GM10248 (cell line): ENCODE measurements at regions not wholly inside any gene's neighbourhood (a gene's known extent, or its start where the extent isn't known, plus 50 kb on each side); places are given as distances from the start of the nearest gene placed in this dataset.

ENCODE experiments used
- CTCF ChIA-PET: fragments of 300-600 bp; sonication (Branson Sonifier 250); formaldehyde crosslinking; extraction: SDS; loops from one replicate; lab custom pipeline; 2021; ENCODE audit warnings: antibody characterized with exemption; lab: Yijun Ruan, JAX
- POLR2A ChIA-PET: fragments of 350-650 bp; sonication (Branson Sonifier 250); formaldehyde crosslinking; extraction: SDS; loops from one replicate; lab custom pipeline; 2020; ENCODE audit warnings: antibody characterized with exemption; lab: Yijun Ruan, JAX
- DNase-seq: peaks from one replicate; pipeline ENCODE4 v3.0.0; 2012; ENCODE audit errors: extremely low spot score
- TF ChIP-seq, protein P1 (sequence below): IDR thresholded peaks from 2 replicates; pipeline ENCODE4 v1.5.1; 2012; ENCODE audit warnings: mild to moderate bottlenecking, low read depth; ENCODE audit errors: extremely low read depth, missing control alignments, control extremely low read depth

- TF ChIP-seq, protein P1, sequence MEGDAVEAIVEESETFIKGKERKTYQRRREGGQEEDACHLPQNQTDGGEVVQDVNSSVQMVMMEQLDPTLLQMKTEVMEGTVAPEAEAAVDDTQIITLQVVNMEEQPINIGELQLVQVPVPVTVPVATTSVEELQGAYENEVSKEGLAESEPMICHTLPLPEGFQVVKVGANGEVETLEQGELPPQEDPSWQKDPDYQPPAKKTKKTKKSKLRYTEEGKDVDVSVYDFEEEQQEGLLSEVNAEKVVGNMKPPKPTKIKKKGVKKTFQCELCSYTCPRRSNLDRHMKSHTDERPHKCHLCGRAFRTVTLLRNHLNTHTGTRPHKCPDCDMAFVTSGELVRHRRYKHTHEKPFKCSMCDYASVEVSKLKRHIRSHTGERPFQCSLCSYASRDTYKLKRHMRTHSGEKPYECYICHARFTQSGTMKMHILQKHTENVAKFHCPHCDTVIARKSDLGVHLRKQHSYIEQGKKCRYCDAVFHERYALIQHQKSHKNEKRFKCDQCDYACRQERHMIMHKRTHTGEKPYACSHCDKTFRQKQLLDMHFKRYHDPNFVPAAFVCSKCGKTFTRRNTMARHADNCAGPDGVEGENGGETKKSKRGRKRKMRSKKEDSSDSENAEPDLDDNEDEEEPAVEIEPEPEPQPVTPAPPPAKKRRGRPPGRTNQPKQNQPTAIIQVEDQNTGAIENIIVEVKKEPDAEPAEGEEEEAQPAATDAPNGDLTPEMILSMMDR: no peak
- DNase-seq: no peak
- ChIA-PET POLR2A (no interaction called here), CTCF (no interaction called here)
These were observed 318.1 kb upstream of the GOT2 start for GRCh38 chr16:59052231-59052630.

DNA sequence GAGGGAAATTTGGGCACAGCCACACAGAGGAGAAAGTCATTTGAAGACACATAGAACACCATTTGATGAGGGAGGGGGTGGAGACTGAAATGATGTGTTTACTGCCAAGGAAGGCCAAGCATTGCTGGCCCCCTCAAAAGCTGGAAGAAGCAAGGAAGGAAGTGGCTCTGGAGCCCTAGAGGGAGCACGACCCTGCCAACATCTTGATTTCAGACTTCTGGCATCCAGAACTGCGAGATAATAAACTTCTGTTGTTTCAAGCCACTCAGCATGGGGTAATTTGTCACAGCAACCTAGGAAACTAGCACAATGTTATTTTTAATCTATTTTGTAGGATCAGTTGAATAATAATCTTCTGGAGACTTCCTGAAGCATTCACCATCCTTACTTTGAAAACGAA lies 314.8 kb upstream of the GOT2 start:
- no peak for DNase-seq
- CTCF ChIA-PET: no interaction called here
- TF ChIP-seq, protein P1: no peak
- POLR2A ChIA-PET: no interaction called here

- ChIA-PET CTCF (interaction anchor here (1.2 to 1.5 kb wide), 2 partner anchors 204 to 233 kb away, joined by 3 to 5 read pairs; no protein-coding TSS in a partner anchor), POLR2A (no interaction called here)
- TF ChIP-seq, protein P1: no peak
- no peak for DNase-seq
These were observed 313.0 kb upstream of the GOT2 start for GRCh38 chr16:59047114-59047513.

DNA sequence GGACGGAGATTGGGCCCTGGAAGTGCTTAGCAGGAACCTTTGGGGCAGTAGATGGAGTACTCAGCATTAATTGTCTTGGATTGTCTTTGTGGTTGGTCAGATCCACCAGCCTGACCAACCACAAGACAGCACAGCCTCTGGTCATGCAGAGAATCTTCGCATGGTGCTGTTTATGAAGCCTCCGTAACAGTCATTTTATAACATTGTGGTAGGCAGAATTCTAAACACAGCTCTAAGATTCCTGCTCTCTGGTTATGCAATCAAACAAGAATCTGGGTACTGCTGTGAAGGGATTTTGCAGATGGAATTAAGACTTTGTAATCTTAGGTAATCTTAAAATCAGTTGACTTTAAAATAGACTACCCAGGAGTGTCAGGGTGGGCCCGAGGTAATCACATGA lies 312.2 kb upstream of the GOT2 start:
- POLR2A ChIA-PET: no interaction called here
- CTCF ChIA-PET: interaction anchor here (1.2 to 1.5 kb wide), 2 partner anchors 203 to 232 kb away, joined by 3 to 5 read pairs; no protein-coding TSS in a partner anchor
- no peak for DNase-seq
- TF ChIP-seq, protein P1: no peak

GRCh38 chr16:59045501-59045900 lies 311.4 kb upstream of the GOT2 start:
- ChIA-PET POLR2A (no interaction called here), CTCF (no interaction called here)
- TF ChIP-seq, protein P1: no peak
- no peak for DNase-seq

DNA sequence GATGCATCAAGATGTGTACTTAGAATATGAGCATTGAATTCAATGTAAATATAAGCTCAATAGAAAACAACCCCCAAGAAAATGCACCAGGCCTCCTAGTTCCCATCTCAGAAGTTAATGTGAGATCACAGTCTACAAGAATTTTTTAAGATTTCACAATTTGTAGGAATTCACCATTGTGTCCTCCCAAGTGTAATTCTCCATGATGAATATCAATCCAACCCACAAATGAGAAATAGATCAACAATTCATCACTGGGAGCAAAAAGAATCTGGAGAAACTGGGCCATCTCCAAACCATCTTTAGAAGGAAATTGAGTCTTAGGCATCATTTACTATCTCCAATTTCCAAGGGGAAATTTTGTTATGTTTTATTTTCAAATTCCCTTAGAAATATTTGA lies 310.5 kb upstream of the GOT2 start:
- ChIA-PET POLR2A (no interaction called here), CTCF (interaction anchor here (1.2 kb wide), 1 partner anchor 11 kb away, joined by 3 read pairs; no protein-coding TSS in a partner anchor)
- no peak for DNase-seq
- TF ChIP-seq, protein P1: no peak
